ENCODE measurements at regions not wholly inside any gene's neighbourhood (a gene's known extent, or its start where the extent isn't known, plus 50 kb on each side); places are given as distances from the start of the nearest gene placed in this dataset.
"Not testable (repeated sequence)": the region's sequence is repeated elsewhere in the genome, so short reads cannot be mapped to it uniquely, and the experiment has no call there.

GRCh38 chrX:1102786-1103185 lies 109.7 kb downstream of the CRLF2 start:
- no peak for DNase-seq

GRCh38 chrX:1102221-1102620 lies 110.2 kb downstream of the CRLF2 start:
- DNase-seq, result not testable (repeated sequence)

- DNase-seq, result no peak
Measured at GRCh38 chrX:1099146-1099770, 113.2 kb downstream of the CRLF2 start.

- no peak for DNase-seq
Measured at GRCh38 chrX:1097328-1097727, 115.1 kb downstream of the CRLF2 start.

- no peak for DNase-seq
Measured at GRCh38 chrX:1094566-1095333, 117.7 kb downstream of the CRLF2 start.

GRCh38 chrX:1093586-1094421 lies 118.6 kb downstream of the CRLF2 start:
- no peak for DNase-seq

GRCh38 chrX:1093121-1093520 lies 119.3 kb downstream of the CRLF2 start:
- DNase-seq, result no peak

- DNase-seq, result no peak
Measured at GRCh38 chrX:1086444-1087409, 125.7 kb downstream of the CRLF2 start.

- not testable (repeated sequence) for DNase-seq
Measured at GRCh38 chrX:1085871-1086270, 126.6 kb downstream of the CRLF2 start.

GRCh38 chrX:1084689-1085088 lies 127.8 kb downstream of the CRLF2 start:
- DNase-seq, result no peak

GRCh38 chrX:1076871-1077651 lies 135.4 kb downstream of the CRLF2 start:
- DNase-seq, result no peak

- DNase-seq, result no peak
Measured at GRCh38 chrX:1075741-1076140, 136.7 kb downstream of the CRLF2 start.

GRCh38 chrX:1075156-1075555 lies 137.3 kb downstream of the CRLF2 start:
- DNase-seq, result no peak

- DNase-seq, result no peak
Measured at GRCh38 chrX:1074755-1075154, 137.7 kb downstream of the CRLF2 start.

GRCh38 chrX:1074172-1074571 lies 138.3 kb downstream of the CRLF2 start:
- no peak for DNase-seq

- DNase-seq, result no peak
Measured at GRCh38 chrX:1072637-1073377, 139.6 kb downstream of the CRLF2 start.

- no peak for DNase-seq
Measured at GRCh38 chrX:1071351-1071750, 141.1 kb downstream of the CRLF2 start.

- no peak for DNase-seq
Measured at GRCh38 chrX:1062351-1062750, 150.1 kb downstream of the CRLF2 start.

GRCh38 chrX:1060562-1060960 lies 151.9 kb downstream of the CRLF2 start:
- no peak for DNase-seq

- DNase-seq, result no peak
Measured at GRCh38 chrX:1059576-1060561, 152.6 kb downstream of the CRLF2 start.

All from NCI-H1092 (cell line).